A673 (cell line): ENCODE measurements at regions not wholly inside any gene's neighbourhood (a gene's known extent, or its start where the extent isn't known, plus 50 kb on each side); places are given as distances from the start of the nearest gene placed in this dataset.

Experiments
- BruUV-seq: library from RNA; stranded (reverse); fragments of 400-500 nt; replicated peaks from 2 replicates; lab custom pipeline; 2021; lab: Mats Ljungman, UMichigan
- CTCF ChIA-PET: fragments of 300-600 bp; sonication (Branson Sonifier 250); formaldehyde crosslinking; loops from one replicate; lab custom pipeline; 2022; ENCODE audit warnings: antibody characterized with exemption; lab: Charles Lee
- POLR2A ChIA-PET: fragments of 300-600 bp; sonication (Branson Sonifier 250); formaldehyde crosslinking; loops from one replicate; lab custom pipeline; 2022; ENCODE audit warnings: antibody characterized with exemption; ENCODE audit not compliant: low non-redundant PET; lab: Charles Lee
- DNase-seq: peaks from one replicate; pipeline ENCODE4 v3.0.0-alpha.2; 2015; ENCODE audit warnings: low spot score
- H3K27ac ChIP-seq: fragments of 200-600 bp; sonication (generic); 2 replicates; pipeline ENCODE4 v1.5.1; 2016; ENCODE audit warnings: mixed run types, low read depth, mild to moderate bottlenecking, mixed read lengths, antibody characterized with exemption, low read length; ENCODE audit not compliant: poor library complexity, severe bottlenecking
- H3K27me3 ChIP-seq: fragments of 200-600 bp; sonication (generic); replicated peaks from 2 replicates; pipeline ENCODE4 v1.6.1; 2017; ENCODE audit warnings: mixed run types, low read depth, mild to moderate bottlenecking, mixed read lengths, antibody characterized with exemption, low read length; ENCODE audit not compliant: insufficient read depth, poor library complexity
- H3K36me3 ChIP-seq: fragments of 200-600 bp; sonication (generic); 2 replicates; pipeline ENCODE4 v1.6.1; 2016; ENCODE audit warnings: mixed run types, mild to moderate bottlenecking, mixed read lengths, antibody characterized with exemption, low read length; ENCODE audit not compliant: insufficient read depth, poor library complexity, severe bottlenecking
- H3K4me1 ChIP-seq: fragments of 200-600 bp; sonication (generic); 2 replicates; pipeline ENCODE4 v1.6.1; 2017; ENCODE audit warnings: mixed run types, mild to moderate bottlenecking, mixed read lengths, antibody characterized with exemption, low read length; ENCODE audit not compliant: insufficient read depth, poor library complexity, severe bottlenecking
- H3K4me3 ChIP-seq: fragments of 200-600 bp; sonication (generic); 2 replicates; pipeline ENCODE4 v1.5.1; 2016; ENCODE audit warnings: low read depth, mixed run types, mild to moderate bottlenecking, mixed read lengths, low read length; ENCODE audit not compliant: poor library complexity, severe bottlenecking
- H3K9me3 ChIP-seq: fragments of 200-600 bp; sonication (generic); 2 replicates; pipeline ENCODE4 v1.6.1; 2016; ENCODE audit warnings: mixed run types, low read depth, mild to moderate bottlenecking, mixed read lengths, antibody characterized with exemption, low read length; ENCODE audit not compliant: poor library complexity, severe bottlenecking
- CTCF ChIP-seq: fragments of 300-800, 200-600 bp; sonication (generic); conservative IDR thresholded peaks from 2 replicates; pipeline ENCODE4 v1.5.1; 2017; ENCODE audit warnings: low read depth, mild to moderate bottlenecking, antibody characterized with exemption, low read length, moderate library complexity, mixed read lengths
- EZH2 ChIP-seq: fragments of 200-600 bp; sonication (generic); IDR thresholded peaks from 2 replicates; pipeline ENCODE4 v1.6.1; 2017; ENCODE audit warnings: borderline replicate concordance, low read depth, mild to moderate bottlenecking, mixed read lengths, antibody characterized with exemption, low read length; ENCODE audit not compliant: poor library complexity, severe bottlenecking
- intact Hi-C: fragments of 100-400 bp; cut with micrococcal nuclease; formaldehyde crosslinking; loops from one replicate; pipeline ENCODE4 v1.10.0; 2022; ENCODE audit not compliant: unreplicated experiment

- Histone ChIP-seq H3K9me3 (no peaks in the 10 kb centered on the region), H3K4me3 (no peak overlapping the region), H3K4me1 (peaks cover 6% of the 10 kb centered on the region), H3K27ac (no peak overlapping the region), H3K36me3 (no peaks in the 10 kb centered on the region), H3K27me3 (no peaks in the 10 kb centered on the region)
- TF ChIP-seq EZH2 (no peak), CTCF (peak; percentile 95)
- ChIA-PET POLR2A (no interaction called here), CTCF (interaction anchor here (0.6 to 2.9 kb wide), 16 partner anchors 10 to 336 kb away, joined by 3 to 16 read pairs (median 4); partner anchors contain the start of gene SMAD6)
- BruUV-seq: no TSS peak
- intact Hi-C loops: loop anchor here (1.0 to 5.0 kb wide), 4 partner anchors 64 to 248 kb away; partner anchors contain the start of gene SMAD6
- peak; percentile 92 for DNase-seq
Observed at GRCh38 chr15:66851311-66852063, 149.5 kb downstream of the SMAD6 start.

- no peak for DNase-seq
- intact Hi-C loops: loop anchor here (5.0 kb wide), 2 partner anchors 65 to 235 kb away; no protein-coding TSS in a partner anchor
- BruUV-seq: no TSS peak
- H3K36me3 ChIP-seq: no peaks in the 10 kb centered on the region
- peaks cover 6% of the 10 kb centered on the region for H3K4me1 ChIP-seq
- ChIA-PET POLR2A (no interaction called here), CTCF (interaction anchor here (0.6 to 2.9 kb wide), 12 partner anchors 9 to 286 kb away, joined by 3 to 16 read pairs (median 8); partner anchors contain the start of gene SMAD6)
- no peak overlapping the region for H3K4me3 ChIP-seq
- TF ChIP-seq CTCF: no peak
- no peaks in the 10 kb centered on the region for H3K9me3 ChIP-seq
- no peaks in the 10 kb centered on the region for H3K27me3 ChIP-seq
- H3K27ac ChIP-seq: no peak overlapping the region
Observed at GRCh38 chr15:66852064-66852905, 150.2 kb downstream of the SMAD6 start.

GRCh38 chr15:66854012-66854965 lies 152.3 kb downstream of the SMAD6 start:
- DNase-seq: no peak
- Histone ChIP-seq H3K27ac (no peak overlapping the region), H3K27me3 (no peaks in the 10 kb centered on the region), H3K36me3 (no peaks in the 10 kb centered on the region), H3K4me1 (peaks cover 6% of the 10 kb centered on the region), H3K9me3 (no peaks in the 10 kb centered on the region), H3K4me3 (no peak overlapping the region)
- no peak for TF ChIP-seq EZH2
- no peak for TF ChIP-seq CTCF
- intact Hi-C loops: loop anchor here (5.0 kb wide), 2 partner anchors 67 to 237 kb away; no protein-coding TSS in a partner anchor
- BruUV-seq: no TSS peak
- ChIA-PET CTCF (interaction anchor here (0.6 to 2.9 kb wide), 6 partner anchors 13 to 235 kb away, joined by 3 to 13 read pairs (median 4); partner anchors contain the start of gene SMAD6), POLR2A (interaction anchor here (0.5 kb wide), 1 partner anchor 716 kb away, joined by 4 read pairs; no protein-coding TSS in a partner anchor)
